RWPE2 (cell line): ENCODE measurements at regions not wholly inside any gene's neighbourhood (a gene's known extent, or its start where the extent isn't known, plus 50 kb on each side); places are given as distances from the start of the nearest gene placed in this dataset.
A peak's percentile ranks its signal among the peaks of the same experiment; 100 is the strongest.

Source experiments
- ATAC-seq: fragments of 200-7000 bp; cut with Tn5 transposase; 3 replicates; pipeline ENCODE4 v1.9.1; 2021; ENCODE audit warnings: low read depth
- DNase-seq: peaks from one replicate; pipeline ENCODE4 v3.0.0-alpha.2; 2020; ENCODE audit warnings: low spot score
- H3K27ac ChIP-seq: fragments of 450-650 bp; 2 replicates; pipeline ENCODE4 v1.5.1; 2017; ENCODE audit warnings: mild to moderate bottlenecking; ENCODE audit not compliant: poor library complexity, severe bottlenecking
- H3K27me3 ChIP-seq: fragments of 250-450 bp; sonication (Bioruptor Pico); 2 replicates; pipeline ENCODE4 v1.5.1; 2021; ENCODE audit warnings: mild to moderate bottlenecking, moderate library complexity; ENCODE audit not compliant: insufficient read depth, poor library complexity, severe bottlenecking
- H3K36me3 ChIP-seq: fragments of 250-450 bp; sonication (Bioruptor Pico); 2 replicates; pipeline ENCODE4 v1.5.1; 2020; ENCODE audit warnings: low read depth, mild to moderate bottlenecking, moderate library complexity
- H3K4me1 ChIP-seq: fragments of 250-450 bp; sonication (Bioruptor Pico); 2 replicates; pipeline ENCODE4 v1.5.1; 2021; ENCODE audit warnings: mild to moderate bottlenecking, moderate library complexity; ENCODE audit not compliant: insufficient read depth, poor library complexity, severe bottlenecking
- H3K4me3 ChIP-seq: fragments of 250-450 bp; sonication (Bioruptor Pico); 2 replicates; pipeline ENCODE4 v1.5.1; 2021; ENCODE audit warnings: mild to moderate bottlenecking, moderate library complexity; ENCODE audit not compliant: severe bottlenecking
- H3K9me3 ChIP-seq: fragments of 250-450 bp; sonication (Bioruptor Pico); 2 replicates; pipeline ENCODE4 v1.5.1; 2021; ENCODE audit warnings: mild to moderate bottlenecking, moderate library complexity; ENCODE audit not compliant: severe bottlenecking
- CTCF ChIP-seq: fragments of 450-650 bp; IDR thresholded peaks from one replicate; pipeline ENCODE4 v1.5.1; 2017; ENCODE audit warnings: mild to moderate bottlenecking, moderate library complexity; ENCODE audit not compliant: poor library complexity, severe bottlenecking

DNA sequence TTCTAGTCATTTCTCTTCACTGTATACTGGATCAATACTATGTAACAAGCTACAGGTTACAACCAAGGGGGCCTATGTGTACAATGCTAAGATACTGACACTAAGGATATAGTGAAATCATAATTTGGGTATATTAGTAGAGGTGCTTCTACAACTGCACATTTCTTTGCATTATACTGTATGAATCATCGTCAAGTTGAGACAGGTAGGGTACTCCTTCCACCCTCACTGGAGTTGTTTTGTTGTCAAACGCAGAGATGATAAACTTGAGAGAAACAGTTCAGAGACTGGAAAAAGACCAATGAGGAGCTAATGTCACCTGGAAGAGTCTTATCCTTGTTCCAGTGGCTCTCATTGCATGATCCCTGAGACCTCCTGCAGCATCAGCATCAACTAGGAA is 208.2 kb upstream of the PRPS1L1 start:
- Histone ChIP-seq H3K9me3 (no peaks in the 10 kb centered on the region), H3K4me1 (no peaks in the 10 kb centered on the region), H3K27ac (no peak overlapping the region), H3K36me3 (no peaks in the 10 kb centered on the region), H3K4me3 (no peak overlapping the region), H3K27me3 (no peaks in the 10 kb centered on the region)
- ATAC-seq, result peak; percentile 51; the same call in 1 of the 3 replicates
- no peak for DNase-seq
- no peak for TF ChIP-seq CTCF

- DNase-seq (no peak), ATAC-seq (no peak)
- no peaks in the 10 kb centered on the region for H3K9me3 ChIP-seq
- no peak overlapping the region for H3K27ac ChIP-seq
- H3K27me3 ChIP-seq, result no peaks in the 10 kb centered on the region
- TF ChIP-seq CTCF, result no peak
- H3K4me1 ChIP-seq, result no peaks in the 10 kb centered on the region
- H3K36me3 ChIP-seq, result no peaks in the 10 kb centered on the region
- H3K4me3 ChIP-seq, result no peak overlapping the region
Observed at GRCh38 chr7:18239212-18239611, 211.6 kb upstream of the PRPS1L1 start.

- ATAC-seq (no peak), DNase-seq (no peak)
- H3K27me3 ChIP-seq, result no peaks in the 10 kb centered on the region
- no peaks in the 10 kb centered on the region for H3K9me3 ChIP-seq
- H3K4me1 ChIP-seq, result no peaks in the 10 kb centered on the region
- no peak overlapping the region for H3K27ac ChIP-seq
- H3K4me3 ChIP-seq, result no peak overlapping the region
- no peak for TF ChIP-seq CTCF
- H3K36me3 ChIP-seq, result no peaks in the 10 kb centered on the region
Observed at GRCh38 chr7:18241543-18242231, 214.0 kb upstream of the PRPS1L1 start.

DNA sequence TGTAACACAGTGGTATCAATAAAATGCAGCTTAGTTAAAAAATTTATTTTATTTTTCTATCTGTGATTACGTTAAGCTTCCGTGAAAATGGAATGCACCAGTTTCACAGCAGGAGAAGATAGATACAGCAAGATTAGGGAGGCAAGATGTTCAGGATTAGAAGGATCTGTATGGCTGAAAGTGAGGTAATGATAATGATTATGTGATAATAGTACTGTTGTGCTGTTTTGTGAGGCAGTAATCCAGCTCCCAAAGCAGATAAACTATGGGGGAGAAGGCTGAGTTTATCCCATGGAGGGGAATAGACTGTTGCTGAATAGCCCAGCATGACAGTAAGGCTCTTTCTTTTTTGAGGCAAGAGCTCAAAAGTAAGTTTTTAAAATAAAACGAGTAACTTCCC is 216.1 kb upstream of the PRPS1L1 start:
- no peaks in the 10 kb centered on the region for H3K27me3 ChIP-seq
- no peak for ATAC-seq

More for the DNA sequence above, 216.1 kb upstream of the PRPS1L1 start:
- no peak overlapping the region for H3K4me3 ChIP-seq
- no peaks in the 10 kb centered on the region for H3K4me1 ChIP-seq
- TF ChIP-seq CTCF, result no peak
- H3K36me3 ChIP-seq, result no peaks in the 10 kb centered on the region
- no peak overlapping the region for H3K27ac ChIP-seq
- H3K9me3 ChIP-seq, result no peaks in the 10 kb centered on the region
- no peak for DNase-seq
